H1 (cell line): ENCODE measurements at regions not wholly inside any gene's neighbourhood (a gene's known extent, or its start where the extent isn't known, plus 50 kb on each side); places are given as distances from the start of the nearest gene placed in this dataset.

Experiments
- CTCF ChIA-PET: fragments of 300-600 bp; sonication (Branson Sonifier 250); formaldehyde crosslinking; loops from one replicate; lab custom pipeline; 2021; ENCODE audit not compliant: partially characterized antibody; lab: Charles Lee
- POLR2A ChIA-PET: fragments of 300-600 bp; sonication (Branson Sonifier 250); formaldehyde crosslinking; loops from one replicate; lab custom pipeline; 2021; ENCODE audit warnings: inconsistent platforms; ENCODE audit not compliant: partially characterized antibody; lab: Charles Lee
- DNase-seq, 2 experiments: peaks; one replicate each; pipeline versions ENCODE4 v3.0.0 to v3.0.0-alpha.2; 2010 to 2022; ENCODE audit warnings: low spot score in 2 of 2, low read depth in 1 of 2, mixed read lengths in 1 of 2
- FAIRE-seq: peaks from 2 replicates; lab custom pipeline; 2011; peaks lifted over from hg19 to GRCh38; lab: Jason Lieb, UNC
- H2AFZ ChIP-seq: 2 replicates; pipeline ENCODE4 v1.8.1; 2012; ENCODE audit warnings: low read length, inconsistent platforms
- H2AK5ac ChIP-seq: 2 replicates; pipeline ENCODE4 v1.6.1; 2013; ENCODE audit warnings: low read depth, low read length
- H2BK120ac ChIP-seq: replicated peaks from 2 replicates; pipeline ENCODE3; 2013; ENCODE audit warnings: low read depth, low read length, inconsistent platforms
- H2BK12ac ChIP-seq: 2 replicates; pipeline ENCODE4 v1.6.1; 2013; ENCODE audit warnings: low read depth, low read length
- H2BK15ac ChIP-seq: 2 replicates; pipeline ENCODE4 v1.6.1; 2013; ENCODE audit warnings: low read length
- H2BK20ac ChIP-seq: 2 replicates; pipeline ENCODE4 v1.6.1; 2013; ENCODE audit warnings: low read length
- H2BK5ac ChIP-seq: 2 replicates; pipeline ENCODE4 v1.6.1; 2013; ENCODE audit warnings: low read depth, low read length
- H3K14ac ChIP-seq: 2 replicates; pipeline ENCODE4 v1.6.1; 2013; ENCODE audit warnings: inconsistent platforms; ENCODE audit not compliant: insufficient read length
- H3K18ac ChIP-seq: 2 replicates; pipeline ENCODE4 v1.6.1; 2013; ENCODE audit warnings: low read length; ENCODE audit errors: extremely low read depth
- H3K23ac ChIP-seq: 2 replicates; pipeline ENCODE4 v1.6.1; 2013; ENCODE audit warnings: inconsistent platforms; ENCODE audit not compliant: insufficient read length
- H3K23me2 ChIP-seq: 2 replicates; pipeline ENCODE4 v1.6.1; 2013; ENCODE audit warnings: low read depth, low read length
- H3K27ac ChIP-seq: 2 replicates; pipeline ENCODE4 v1.6.1; 2011; ENCODE audit warnings: low read depth, low read length, inconsistent platforms
- H3K27me3 ChIP-seq, 4 experiments: replicated peaks in 1 of 4; 1 replicate in 1 of 4; 2 replicates in 3 of 4; pipeline versions ENCODE4 v1.6.1 to v1.8.1; 2011 to 2013; ENCODE audit warnings: low read length in 3 of 4, mild to moderate bottlenecking in 3 of 4, inconsistent platforms in 2 of 4, mixed read lengths in 2 of 4, moderate library complexity in 1 of 4; ENCODE audit not compliant: control insufficient read depth in 3 of 4, insufficient read depth in 3 of 4; ENCODE audit errors: extremely low read depth in 1 of 4
- H3K36me3 ChIP-seq, 4 experiments: 2 replicates each; pipeline versions ENCODE4 v1.6.1 to v1.8.1; 2011 to 2013; ENCODE audit warnings: mild to moderate bottlenecking in 4 of 4, low read length in 3 of 4, moderate library complexity in 2 of 4, control low read depth in 1 of 4, inconsistent platforms in 1 of 4; ENCODE audit not compliant: insufficient read depth in 4 of 4, control insufficient read depth in 2 of 4
- H3K4ac ChIP-seq: replicated peaks from 2 replicates; pipeline ENCODE3; 2013; ENCODE audit warnings: low read length, low read depth, mixed read lengths, inconsistent platforms; ENCODE audit not compliant: insufficient read length
- H3K4me1 ChIP-seq, 4 experiments: replicated peaks in 1 of 4; 1 replicate in 1 of 4; 2 replicates in 3 of 4; pipeline versions ENCODE4 v1.6.1 to v1.8.1; 2011 to 2013; ENCODE audit warnings: low read length in 3 of 4, inconsistent platforms in 2 of 4, mixed read lengths in 1 of 4; ENCODE audit not compliant: insufficient read depth in 4 of 4, control insufficient read depth in 3 of 4
- H3K4me2 ChIP-seq, 2 experiments: 2 replicates each; pipeline versions ENCODE4 v1.6.1 to v1.8.1; 2011 to 2013; ENCODE audit warnings: low read depth in 2 of 2, low read length in 2 of 2, control low read depth in 1 of 2, inconsistent platforms in 1 of 2, mild to moderate bottlenecking in 1 of 2; ENCODE audit not compliant: insufficient read depth in 1 of 2
- H3K4me3 ChIP-seq, 4 experiments: fragments of 200-600, 300-600 bp in 1 of 4; sonication (generic), shearing (Covaris generic), sonication (Bioruptor Twin) in 1 of 4; 2 replicates each; pipeline versions ENCODE4 v1.5.1 to v1.8.1; 2011 to 2016; ENCODE audit warnings: low read length in 4 of 4, low read depth in 3 of 4, control low read depth in 2 of 4, inconsistent platforms in 2 of 4, mild to moderate bottlenecking in 2 of 4, mixed read lengths in 1 of 4, moderate library complexity in 1 of 4; ENCODE audit not compliant: insufficient read depth in 2 of 4; ENCODE audit errors: extremely low read depth in 1 of 4
- H3K56ac ChIP-seq: replicated peaks from 2 replicates; pipeline ENCODE3; 2013; ENCODE audit warnings: low read depth, mild to moderate bottlenecking, mixed read lengths, low read length, inconsistent platforms; ENCODE audit not compliant: insufficient read length
- H3K79me1 ChIP-seq: 2 replicates; pipeline ENCODE4 v1.6.1; 2013; ENCODE audit warnings: low read depth, low read length, control low read depth
- H3K79me2 ChIP-seq, 2 experiments: 2 replicates each; pipeline versions ENCODE4 v1.6.1 to v1.8.1; 2012 to 2013; ENCODE audit warnings: low read length in 2 of 2, mild to moderate bottlenecking in 2 of 2, inconsistent platforms in 1 of 2; ENCODE audit not compliant: insufficient read depth in 2 of 2, control insufficient read depth in 1 of 2
- H3K9ac ChIP-seq, 4 experiments: replicated peaks in 1 of 4; 1 replicate in 1 of 4; 2 replicates in 3 of 4; pipeline versions ENCODE4 v1.6.1 to v1.8.1; 2011 to 2013; ENCODE audit warnings: low read depth in 3 of 4, low read length in 3 of 4, control low read depth in 2 of 4, mild to moderate bottlenecking in 2 of 4, moderate library complexity in 2 of 4, inconsistent platforms in 1 of 4; ENCODE audit errors: extremely low read depth in 1 of 4
- H3K9me3 ChIP-seq, 2 experiments: 2 replicates each; pipeline versions ENCODE4 v1.6.1 to v1.8.1; 2012 to 2013; ENCODE audit warnings: mild to moderate bottlenecking in 2 of 2, moderate library complexity in 2 of 2, control low read depth in 1 of 2, inconsistent platforms in 1 of 2, low read depth in 1 of 2, low read length in 1 of 2, mixed read lengths in 1 of 2; ENCODE audit not compliant: insufficient read depth in 2 of 2
- H4K20me1 ChIP-seq, 2 experiments: replicated peaks in 1 of 2; 2 replicates each; pipeline versions ENCODE3 to v1.8.1; 2011 to 2013; ENCODE audit warnings: inconsistent platforms in 2 of 2, low read length in 2 of 2, mild to moderate bottlenecking in 1 of 2; ENCODE audit not compliant: insufficient read depth in 2 of 2, control insufficient read depth in 1 of 2
- H4K5ac ChIP-seq: 2 replicates; pipeline ENCODE4 v1.6.1; 2013; ENCODE audit warnings: low read length, low read depth, mixed read lengths, inconsistent platforms; ENCODE audit not compliant: insufficient read length
- H4K8ac ChIP-seq: 2 replicates; pipeline ENCODE4 v1.8.0; 2013; ENCODE audit warnings: mild to moderate bottlenecking, moderate library complexity, low read length, inconsistent platforms; ENCODE audit not compliant: insufficient read depth; ENCODE audit errors: extremely low read depth
- H4K91ac ChIP-seq: replicated peaks from 2 replicates; pipeline ENCODE3; 2013; ENCODE audit warnings: low read length, mixed read lengths, inconsistent platforms; ENCODE audit not compliant: insufficient read length
- RAD21 ChIP-seq, 2 experiments: IDR thresholded peaks in 1 of 2; conservative IDR thresholded peaks in 1 of 2; 2 replicates each; pipeline ENCODE4 v1.6.1; 2011; ENCODE audit warnings: low read depth in 2 of 2, low read length in 2 of 2, improper control_type of control experiment in 1 of 2, inconsistent platforms in 1 of 2, mild to moderate bottlenecking in 1 of 2, moderate library complexity in 1 of 2
- TEAD4 ChIP-seq: IDR thresholded peaks from 2 replicates; pipeline ENCODE4 v1.6.1; 2012; ENCODE audit warnings: low read depth, low read length, inconsistent platforms, mixed read lengths
- WGBS, 2 experiments: shearing (Covaris generic) in 1 of 2; methylation state at CpG; one replicate each; pipeline versions ENCODE4 v1.1.6 to v1.1.7; 2013 to 2015; ENCODE audit warnings: low lambda C conversion rate in 2 of 2, mixed read lengths in 2 of 2, inconsistent platforms in 1 of 2, low coverage in 1 of 2, missing lambda C conversion rate in 1 of 2; ENCODE audit not compliant: insufficient replicate concordance in 2 of 2, insufficient coverage in 1 of 2, insufficient read length in 1 of 2; ENCODE audit errors: extremely low coverage in 1 of 2, missing lambda C conversion rate in 1 of 2; 5-methylcytosine and 5-hydroxymethylcytosine counted together

GRCh38 chr14:97581016-97581415 lies 783.8 kb downstream of the VRK1 start:
- Histone ChIP-seq H3K36me3 (no peaks in the 10 kb centered on the region), H2BK120ac (no peak overlapping the region), H4K5ac (no peak overlapping the region), H3K27ac (no peak overlapping the region), H2AFZ (no peak overlapping the region), H3K9ac (no peak overlapping the region), H3K18ac (no peak overlapping the region), H3K9me3 (no peaks in the 10 kb centered on the region), H3K4me3 (no peak overlapping the region), H3K56ac (no peak overlapping the region), H4K91ac (no peak overlapping the region), H3K27me3 (no peaks in the 10 kb centered on the region), H2BK12ac (no peak overlapping the region), H4K20me1 (no peaks in the 10 kb centered on the region), H3K4ac (no peak overlapping the region), H4K8ac (no peak overlapping the region), H3K79me1 (no peaks in the 10 kb centered on the region), H3K23ac (no peak overlapping the region), H3K4me2 (no peak overlapping the region), H2BK15ac (no peak overlapping the region), H2AK5ac (no peak overlapping the region), H3K14ac (no peak overlapping the region), H3K23me2 (no peaks in the 10 kb centered on the region), H2BK20ac (no peak overlapping the region), H3K79me2 (no peaks in the 10 kb centered on the region), H3K4me1 (no peaks in the 10 kb centered on the region), H2BK5ac (no peak overlapping the region)
- FAIRE-seq (peak; percentile 36), DNase-seq (peak in 1 of 2 experiments; percentile 48)
- ChIA-PET CTCF (interaction anchor here (0.8 to 2.1 kb wide), 3 partner anchors 15 to 35 kb away, joined by 3 to 5 read pairs (median 3); no protein-coding TSS in a partner anchor), POLR2A (no interaction called here)
- TF ChIP-seq TEAD4 (no peak), RAD21 (IDR thresholded peaks at IDR 0.05 in 1 of 2, conservative IDR thresholded peaks at IDR 0.05 in 1 of 2; ENCODE audit: low read depth in 2 of 2, low read length in 2 of 2) (peak in 1 of 2 experiments; percentile 26; a peak in 1 of 4 replicates)
- 67% methylated on average over 4 of the region's 4 CpGs; no CpG with 5 or more reads in 1 of the 2 experiments for WGBS, 2 experiments
